ENCODE measurements at regions not wholly inside any gene's neighbourhood (a gene's known extent, or its start where the extent isn't known, plus 50 kb on each side); places are given as distances from the start of the nearest gene placed in this dataset.
"Not testable (repeated sequence)": the region's sequence is repeated elsewhere in the genome, so short reads cannot be mapped to it uniquely, and the experiment has no call there.

GRCh38 chr16:15192813-15193212 is 98.7 kb upstream of the RRN3 start:
- 25 to 72% (median 56%) methylated on average over 1 to 2 of the region's 2 CpGs for whole genome bisulfite sequencing, 5 donors
- intact Hi-C loops (cut with DNase I; ENCODE audit: low total_unique reads); DNase-seq; H3K27ac ChIP-seq; H3K27me3 ChIP-seq; H3K4me1 ChIP-seq; H3K9me3 ChIP-seq; H3K36me3 ChIP-seq; H3K4me3 ChIP-seq: not testable (repeated sequence)

GRCh38 chr16:15192197-15192596 is 98.1 kb upstream of the RRN3 start:
- not testable (repeated sequence) for H3K27ac ChIP-seq

DNA sequence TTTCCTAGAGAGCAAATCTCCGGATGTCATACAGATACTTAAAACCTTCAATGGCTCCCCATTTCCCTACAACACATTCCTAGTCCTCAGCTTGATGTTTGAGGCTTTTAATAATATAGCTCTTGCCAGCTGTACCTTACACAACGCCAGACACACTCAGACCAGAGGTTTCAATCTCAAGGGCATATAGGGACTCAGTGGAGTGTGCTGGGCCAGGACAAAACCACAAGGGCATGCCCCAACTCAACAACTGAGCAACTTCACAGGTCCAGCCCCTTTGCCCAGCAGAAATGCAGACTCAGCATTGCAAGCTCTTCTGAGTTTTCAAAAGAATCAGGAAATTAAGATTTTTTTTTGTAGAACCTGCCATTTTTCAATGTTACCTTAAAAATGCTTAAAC is 95.4 kb upstream of the RRN3 start:
- no CpG with 5 or more reads among the region's 2 CpGs for WGBS, 5 donors
- intact Hi-C loops (cut with DNase I; ENCODE audit: low total_unique reads); H3K9me3 ChIP-seq; H3K36me3 ChIP-seq; H3K27ac ChIP-seq; DNase-seq; H3K27me3 ChIP-seq; H3K4me1 ChIP-seq; H3K4me3 ChIP-seq: not testable (repeated sequence)

More at GRCh38 chr16:15192197-15192596, 98.1 kb upstream of the RRN3 start:
- H3K36me3 ChIP-seq; H3K4me1 ChIP-seq; intact Hi-C loops (cut with DNase I; ENCODE audit: low total_unique reads); DNase-seq; H3K27me3 ChIP-seq; H3K4me3 ChIP-seq; H3K9me3 ChIP-seq: not testable (repeated sequence)
- 0% methylated on average over 1 of the region's 2 CpGs; no CpG with 5 or more reads in 4 of the 5 donors for WGBS, 5 donors
